GM18498 (cell line): ENCODE measurements at regions not wholly inside any gene's neighbourhood (a gene's known extent, or its start where the extent isn't known, plus 50 kb on each side); places are given as distances from the start of the nearest gene placed in this dataset.
"Not testable (repeated sequence)": the region's sequence is repeated elsewhere in the genome, so short reads cannot be mapped to it uniquely, and the experiment has no call there.

Experiments used
- ATAC-seq: cut with Tn5 transposase; IDR thresholded peaks from one replicate; pipeline ENCODE4 v1.9.1; 2021; ENCODE audit warnings: mild to moderate bottlenecking, moderate library complexity; ENCODE audit not compliant: unreplicated experiment

GRCh38 chr5:34420191-34420590, 235.9 kb upstream of the RAI14 start:
- ATAC-seq: not testable (repeated sequence)

DNA sequence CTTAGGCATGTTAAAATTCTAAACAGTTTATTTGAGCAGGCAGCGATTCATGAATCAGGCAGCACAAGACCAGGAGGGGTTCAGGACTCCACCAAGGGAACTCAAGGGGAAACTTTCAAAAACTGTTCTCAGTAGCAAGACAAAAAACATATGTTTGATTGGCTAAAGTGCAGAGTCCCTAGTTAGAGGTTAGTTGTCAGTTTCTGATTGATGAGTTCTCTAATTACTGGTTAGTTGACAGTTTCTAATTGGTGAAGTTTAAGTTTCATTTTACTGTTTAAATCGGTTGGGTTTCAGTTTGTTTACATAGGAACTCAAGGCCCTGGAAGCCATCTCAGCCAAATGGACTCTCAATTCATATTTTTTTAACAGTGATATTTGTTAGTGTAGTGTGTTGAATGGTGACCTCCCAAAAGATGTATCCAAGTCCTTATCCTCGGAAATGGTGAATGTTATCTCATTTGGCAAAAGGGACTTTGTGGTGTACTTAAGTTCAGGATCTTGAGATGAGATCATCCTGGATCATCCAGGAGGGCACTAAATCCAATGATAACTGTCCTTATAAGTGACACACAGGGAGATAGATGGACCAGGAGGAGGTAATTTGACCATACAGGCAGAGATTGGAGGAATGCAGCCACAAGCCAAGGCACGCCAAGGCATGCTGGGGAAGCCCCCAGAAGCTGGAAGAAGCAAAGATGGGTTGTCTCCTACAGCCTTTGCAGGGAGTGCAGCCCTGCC, 219.2 kb upstream of the RAI14 start:
- no peak for ATAC-seq

GRCh38 chr5:34439601-34440000, 216.5 kb upstream of the RAI14 start:
- ATAC-seq: no peak

DNA sequence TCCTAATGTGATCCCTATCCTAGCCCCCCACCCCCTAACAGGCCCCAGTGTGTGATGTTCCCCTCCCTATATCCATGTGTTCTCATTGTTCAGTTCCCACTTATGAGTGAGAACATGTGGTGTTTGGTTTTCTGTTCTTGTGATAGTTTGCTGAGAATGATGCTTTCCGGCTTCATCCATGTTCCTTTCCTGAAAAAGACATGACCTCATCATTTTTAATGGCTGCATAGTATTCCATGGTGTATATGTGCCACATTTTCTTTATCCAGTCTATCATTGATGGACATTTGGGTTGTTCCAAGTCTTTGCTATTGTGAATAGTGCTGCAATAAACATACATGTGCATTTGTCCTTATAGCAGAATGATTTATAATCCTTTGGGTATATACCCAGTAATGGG, 214.4 kb upstream of the RAI14 start:
- not testable (repeated sequence) for ATAC-seq

DNA sequence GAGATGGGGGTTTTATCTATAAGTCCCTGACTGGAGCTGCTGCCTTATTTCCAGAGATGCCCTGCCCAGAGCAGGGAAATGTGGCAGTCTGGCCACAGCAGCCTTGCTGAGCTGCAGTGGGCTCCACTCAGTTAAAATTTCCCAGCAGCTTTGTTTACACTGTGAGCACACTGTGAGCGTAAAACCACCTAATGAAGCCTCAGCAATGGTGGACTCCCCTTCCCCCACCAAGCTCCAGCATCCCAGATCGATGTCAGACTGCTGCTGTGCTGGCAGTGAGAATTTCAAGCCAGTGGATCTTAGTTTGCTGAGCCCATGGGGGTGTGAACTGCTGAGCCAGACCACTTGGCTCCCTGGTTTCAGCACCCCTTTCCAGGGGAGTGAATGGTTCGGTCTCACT, 208.7 kb upstream of the RAI14 start:
- ATAC-seq: no peak

DNA sequence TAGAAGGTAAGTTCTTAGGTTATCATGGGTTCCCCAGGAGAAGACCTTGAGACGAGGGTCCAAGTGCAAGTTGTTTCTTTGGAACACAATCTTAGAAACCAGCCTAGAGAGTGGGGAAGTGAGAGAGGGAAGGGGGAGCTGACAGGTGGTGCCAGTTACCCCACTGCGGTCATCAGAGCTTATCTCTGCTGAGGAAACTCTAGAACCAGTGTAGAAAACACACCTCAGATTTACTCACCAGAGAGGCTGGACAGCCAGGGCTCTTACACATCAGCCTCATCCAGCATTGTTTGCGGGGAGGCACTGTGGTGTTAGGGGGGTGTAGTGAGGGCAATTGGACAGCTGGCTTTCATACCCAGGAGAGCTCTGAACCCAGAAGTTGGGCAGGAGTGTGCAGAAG, 206.5 kb upstream of the RAI14 start:
- ATAC-seq: no peak

- no peak for ATAC-seq
Measured at GRCh38 chr5:34450338-34450737, 205.8 kb upstream of the RAI14 start.

DNA sequence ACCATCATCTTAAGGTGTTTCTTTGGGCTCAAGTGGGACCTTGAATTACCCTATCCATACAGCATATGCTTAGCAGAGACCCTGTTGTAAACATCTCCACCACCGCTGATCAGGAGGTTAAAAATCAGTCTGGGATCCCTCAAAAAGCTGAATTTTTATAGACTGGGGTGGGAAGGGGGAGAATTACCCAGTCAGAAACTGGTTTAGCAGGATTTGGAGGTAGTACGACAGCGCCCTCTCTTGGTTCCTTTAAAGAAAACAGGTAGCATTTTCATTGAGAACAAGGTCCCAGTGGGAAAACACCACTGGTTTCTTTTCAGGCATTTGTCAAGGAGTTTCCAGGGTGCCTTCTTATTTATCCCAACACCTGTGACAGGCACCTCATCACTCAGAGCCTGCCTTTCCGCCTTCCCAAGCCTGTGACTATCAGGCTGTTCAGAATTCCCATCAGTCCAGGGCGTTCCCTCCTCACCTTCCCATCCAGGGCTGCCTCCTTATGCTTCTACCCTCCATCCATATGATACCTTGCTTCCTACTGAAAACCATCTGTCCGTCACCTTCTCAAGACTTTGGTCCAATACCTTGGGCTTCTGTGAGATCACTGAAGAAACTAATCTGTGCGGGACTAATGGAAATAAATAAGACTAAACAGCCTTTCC, 203.8 kb upstream of the RAI14 start:
- ATAC-seq: no peak

DNA sequence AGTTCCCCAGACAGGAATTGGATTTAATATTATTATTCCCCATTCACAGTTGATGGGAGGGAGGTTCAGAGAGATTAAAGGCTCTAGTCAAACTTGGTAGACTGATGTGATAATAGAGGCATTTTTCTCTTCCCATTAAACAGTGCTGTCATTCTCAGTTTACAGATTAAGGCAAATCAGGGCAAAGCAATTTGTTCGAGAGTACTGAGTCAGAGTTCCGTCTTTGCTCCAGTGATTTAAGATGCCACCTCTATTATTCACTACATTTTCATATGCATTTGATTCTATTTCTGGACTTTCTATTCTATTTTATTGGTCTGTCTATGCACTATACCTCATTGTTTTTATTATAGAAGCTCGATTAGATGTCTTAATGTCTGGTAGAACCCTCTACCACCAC, 201.0 kb upstream of the RAI14 start:
- no peak for ATAC-seq

DNA sequence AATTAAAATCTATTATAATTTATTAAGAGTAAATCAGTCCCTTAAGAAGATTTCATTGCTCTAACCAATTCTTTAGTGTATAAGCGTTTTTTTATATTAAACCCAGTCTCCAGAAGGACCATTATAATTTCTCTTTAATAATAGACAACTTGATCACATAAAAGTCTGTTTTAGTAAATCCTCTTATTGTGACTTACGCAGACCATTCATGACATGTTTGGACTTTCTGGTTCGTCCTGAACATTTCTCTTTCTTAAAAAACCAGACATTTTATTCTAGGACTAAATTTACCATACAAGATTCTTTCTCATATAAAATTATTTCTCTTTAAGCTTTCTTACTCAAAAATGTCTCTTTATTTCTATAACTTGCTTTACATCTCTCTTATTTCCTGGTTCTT, 196.2 kb upstream of the RAI14 start:
- ATAC-seq: no peak

DNA sequence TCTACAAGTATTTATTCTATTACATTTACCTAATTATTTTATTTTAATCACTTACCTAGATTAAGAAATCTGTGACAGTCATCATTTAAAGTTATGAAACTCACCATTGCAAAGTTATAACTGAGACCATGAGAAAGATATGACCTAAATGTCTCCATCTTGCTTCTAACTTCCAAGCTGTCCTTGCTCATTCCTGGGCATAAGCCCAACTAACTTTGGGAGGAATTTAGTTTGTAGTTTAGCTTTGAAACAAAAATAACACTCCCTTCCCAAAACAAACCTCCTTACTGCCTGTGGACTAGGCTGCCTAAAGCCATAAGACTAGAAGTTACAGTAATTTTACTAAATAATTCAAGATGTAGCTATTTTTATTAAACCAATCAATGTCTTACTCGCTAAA, 195.6 kb upstream of the RAI14 start:
- ATAC-seq: no peak

DNA sequence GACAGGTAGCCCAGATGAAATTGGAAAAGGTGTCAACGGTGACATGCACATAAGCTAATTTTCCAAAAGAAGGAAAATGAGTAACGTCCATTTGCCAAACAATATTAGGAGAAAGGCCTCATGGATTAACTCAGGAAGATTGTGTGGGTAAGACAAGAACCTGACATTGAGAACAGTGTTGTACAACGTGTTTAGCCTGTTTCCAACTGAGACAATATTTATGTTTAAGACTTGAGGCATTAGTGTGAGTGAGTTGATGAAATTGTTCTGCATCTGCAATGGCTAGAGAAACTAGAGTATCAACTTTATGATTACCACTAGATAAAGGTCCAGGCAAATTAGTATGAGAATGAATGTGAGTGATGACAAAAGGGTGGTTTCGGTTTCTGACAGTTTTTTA, 191.3 kb upstream of the RAI14 start:
- ATAC-seq: no peak

DNA sequence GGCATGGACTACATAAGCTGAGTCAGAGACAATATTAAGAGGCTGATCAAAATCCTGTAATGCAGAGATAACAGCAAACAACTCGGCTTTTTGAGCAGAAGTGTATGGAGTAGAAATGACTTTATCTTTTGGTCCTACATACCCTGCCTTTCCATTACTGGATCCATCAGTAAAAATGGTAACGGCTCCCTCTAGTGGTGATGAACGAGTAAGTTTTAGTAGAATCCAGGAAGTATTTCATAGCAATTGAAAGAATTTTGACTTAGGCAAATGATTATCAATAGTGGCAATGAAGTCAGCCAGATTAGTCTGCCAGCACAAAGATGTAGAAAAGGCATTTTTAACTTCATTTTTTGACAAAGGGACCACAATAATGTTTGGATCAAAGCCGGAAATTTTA, 190.8 kb upstream of the RAI14 start:
- ATAC-seq: not testable (repeated sequence)

DNA sequence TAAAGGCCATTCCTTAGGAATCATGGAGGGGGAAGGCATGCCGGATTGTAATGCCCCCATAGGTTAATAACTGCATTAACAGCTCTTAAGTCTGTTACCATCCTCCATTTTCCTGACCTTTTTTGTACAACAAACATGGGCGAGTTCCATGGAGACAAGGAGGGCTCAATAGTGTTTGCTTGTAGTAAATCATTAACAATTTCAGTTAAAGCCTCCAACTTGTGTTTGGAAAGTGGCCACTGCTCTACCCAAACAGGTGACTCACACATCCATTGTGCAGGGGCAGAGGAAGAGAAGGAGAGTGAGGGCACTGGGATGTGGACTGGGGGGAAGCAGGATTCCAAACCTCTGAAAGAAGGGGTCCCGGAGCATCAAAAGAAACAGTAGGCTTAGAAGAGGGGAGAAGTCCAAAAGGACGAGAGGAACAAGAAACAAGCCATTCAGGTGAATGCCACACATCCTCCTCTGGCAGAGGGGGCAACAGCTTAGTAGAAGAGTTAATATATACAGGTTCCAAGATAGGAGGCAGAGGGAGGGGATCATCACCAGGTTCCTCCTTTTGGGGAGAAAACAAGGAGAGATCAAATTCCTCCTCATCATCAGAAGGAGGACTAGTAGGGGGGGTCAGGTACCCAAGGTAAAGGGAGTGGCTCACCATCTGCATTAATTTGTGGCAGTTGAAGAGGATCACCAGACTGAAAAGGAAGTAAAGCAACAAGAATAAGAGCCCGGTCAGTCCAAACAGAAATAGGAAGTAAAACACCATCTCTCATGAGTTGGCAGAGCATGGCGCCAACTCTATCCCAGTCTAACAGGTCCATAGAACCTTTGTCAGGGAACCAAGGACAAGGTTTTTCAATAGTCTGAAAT, 189.4 kb upstream of the RAI14 start:
- not testable (repeated sequence) for ATAC-seq

GRCh38 chr5:34467436-34467835, 188.7 kb upstream of the RAI14 start:
- ATAC-seq: no peak

DNA sequence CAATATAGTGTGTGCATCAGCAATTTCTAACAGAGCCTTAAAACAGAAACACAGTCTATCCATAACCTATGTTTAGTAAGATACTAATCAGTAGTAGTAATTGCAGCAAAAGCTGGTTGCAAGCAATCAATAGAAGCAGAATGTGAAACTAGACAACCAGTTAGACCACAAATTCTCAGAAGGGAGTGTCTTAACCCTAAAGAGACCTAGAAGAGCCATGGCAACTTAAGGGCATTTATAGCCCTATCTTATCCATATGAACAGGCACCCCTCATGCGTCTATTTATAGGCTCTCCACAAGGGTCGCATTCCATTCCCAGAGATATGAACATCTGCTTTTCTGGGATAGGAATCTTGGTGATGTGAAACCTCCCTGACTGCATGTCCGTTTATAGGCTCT, 188.1 kb upstream of the RAI14 start:
- ATAC-seq: peak; percentile 89

- no peak for ATAC-seq
Measured at GRCh38 chr5:34469971-34470370, 186.2 kb upstream of the RAI14 start.

DNA sequence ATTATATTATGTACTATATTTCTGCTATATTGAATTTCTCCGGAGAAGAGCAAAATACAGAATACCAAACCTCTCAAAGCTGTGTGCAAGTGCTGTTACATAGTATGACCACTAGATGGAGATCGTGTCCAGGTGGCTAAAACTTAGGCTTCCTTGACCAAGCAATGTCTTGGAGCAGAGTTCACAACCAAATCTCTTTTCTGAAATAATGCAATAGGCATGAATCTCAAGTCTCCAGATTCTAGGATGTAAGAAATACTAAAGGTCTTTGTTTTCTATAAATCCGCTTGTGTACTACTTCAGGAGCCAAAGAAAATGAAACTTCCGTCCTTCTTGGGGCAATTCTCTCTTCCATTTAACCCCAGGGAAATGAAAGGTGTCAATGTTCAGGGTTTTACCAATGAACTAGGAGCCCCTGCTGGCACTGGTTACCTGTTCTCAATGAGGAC, 181.5 kb upstream of the RAI14 start:
- ATAC-seq: peak; percentile 67

DNA sequence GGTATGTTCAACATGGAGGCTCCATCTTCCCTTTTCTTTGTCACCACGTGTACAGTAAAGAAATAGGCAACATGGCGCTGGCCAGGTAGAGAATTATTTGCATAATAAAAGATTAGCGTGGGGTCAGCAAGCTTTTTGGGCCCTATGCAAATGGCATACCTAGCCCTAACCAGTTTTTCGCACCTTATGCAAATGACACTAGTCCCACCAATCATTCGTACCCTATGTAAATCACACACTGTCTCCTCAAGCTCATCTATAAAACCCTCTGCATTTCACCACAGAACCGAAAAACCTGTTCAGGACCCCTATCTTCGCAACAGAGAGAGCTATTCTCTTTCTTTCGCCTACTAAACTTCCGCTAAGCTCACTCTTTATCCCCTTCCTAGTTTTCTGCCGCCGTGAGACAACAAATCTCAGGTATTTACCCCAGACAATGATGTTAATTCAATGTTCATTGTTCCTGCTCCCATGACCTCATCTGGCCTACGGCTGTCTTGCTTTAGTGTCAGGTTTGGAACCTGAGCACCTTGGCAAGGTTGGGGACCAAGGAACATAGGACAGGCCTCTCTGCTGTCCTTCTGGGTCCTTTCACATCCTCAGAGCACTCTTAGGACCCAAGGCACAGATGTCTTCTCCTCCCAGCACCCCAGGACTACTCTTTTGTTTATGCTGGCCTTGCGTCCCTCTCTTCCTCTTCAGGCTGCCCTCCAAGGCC, 180.7 kb upstream of the RAI14 start:
- no peak for ATAC-seq

GRCh38 chr5:34476941-34477565, 179.1 kb upstream of the RAI14 start:
- no peak for ATAC-seq
